ENCODE measurements at regions not wholly inside any gene's neighbourhood (a gene's known extent, or its start where the extent isn't known, plus 50 kb on each side); places are given as distances from the start of the nearest gene placed in this dataset.

DNA sequence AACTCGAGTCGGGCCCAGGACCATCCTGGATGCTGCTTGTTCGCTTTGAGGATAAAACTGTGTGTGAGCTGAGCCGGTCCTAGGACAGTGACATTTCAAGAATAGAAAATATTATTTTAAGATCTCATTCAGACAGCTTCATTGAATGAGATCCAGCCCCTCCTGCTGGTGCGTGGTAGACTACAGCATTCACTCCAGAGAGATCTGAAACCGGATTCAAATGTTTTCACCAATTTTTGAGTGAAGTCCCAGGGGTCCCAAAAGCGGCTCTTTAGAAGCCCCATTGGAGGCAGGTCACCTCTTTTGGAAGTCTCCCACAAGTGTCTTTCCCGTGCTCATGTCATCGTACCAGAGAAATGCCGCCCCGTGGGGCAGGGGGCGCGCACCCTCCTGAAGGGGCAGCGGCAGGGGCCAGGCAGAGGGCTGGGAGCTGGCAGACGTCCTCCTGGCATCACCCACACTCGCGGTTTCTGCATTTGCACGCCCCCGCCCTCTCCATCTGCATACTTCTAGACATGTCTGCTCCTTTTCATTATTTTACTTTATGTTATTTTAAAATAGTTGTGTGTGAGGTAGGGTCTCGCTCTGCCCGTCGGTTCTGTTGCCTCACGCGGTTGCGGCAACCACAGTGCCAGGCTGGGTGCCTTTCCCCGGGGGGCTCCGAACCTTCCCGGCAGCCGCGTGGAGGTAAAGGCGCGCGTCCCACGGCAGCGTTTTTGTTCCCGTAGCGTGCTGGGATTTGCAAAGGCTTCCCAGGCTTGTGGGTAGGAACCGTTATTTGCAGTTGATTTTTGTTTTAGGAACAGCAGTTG, 52.3 kb upstream of the DPYSL4 start:
- no peak for DNase-seq (ENCODE audit: low read depth in 3 of 3, low spot score in 2 of 3)

DNA sequence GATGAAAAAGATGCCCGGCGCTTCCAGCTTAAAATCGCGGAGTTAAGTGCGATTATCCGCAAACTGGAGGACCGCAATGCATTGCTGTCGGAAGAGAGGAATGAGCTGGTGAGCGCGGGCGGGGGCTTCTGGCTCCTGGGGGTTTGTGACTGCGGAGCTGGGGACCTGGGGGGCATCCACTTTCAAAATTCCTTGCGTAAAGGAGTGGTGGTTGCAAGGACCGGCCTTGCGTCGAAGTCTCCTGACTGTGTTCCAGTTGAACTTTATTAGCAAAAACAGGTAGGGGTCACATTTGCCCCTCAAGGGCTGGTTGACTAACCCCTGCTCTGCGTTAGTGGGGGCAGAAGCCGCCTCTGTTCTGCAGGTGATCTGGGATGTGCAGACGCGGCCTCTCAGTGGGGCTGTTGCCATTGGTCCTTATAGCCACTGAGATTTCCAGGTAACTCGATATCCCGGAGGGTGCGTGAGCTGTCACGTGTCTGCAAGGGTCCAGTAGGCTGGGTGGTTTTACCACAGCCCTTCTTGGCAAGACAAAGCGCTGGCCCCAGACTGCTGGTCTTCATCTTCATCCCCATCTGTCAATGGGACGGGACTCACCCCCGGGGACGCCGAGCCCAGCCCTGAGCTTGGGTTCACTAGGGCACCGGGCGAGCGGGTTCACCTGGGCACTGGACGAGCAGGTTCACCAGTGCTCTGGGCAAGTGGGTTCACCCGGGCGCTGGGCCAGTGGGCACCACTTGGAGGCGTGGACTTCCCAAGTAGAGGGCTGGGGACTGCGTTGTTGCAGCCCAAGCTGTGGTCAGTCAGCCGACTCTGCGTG, 51.5 kb upstream of the DPYSL4 start:
- DNase-seq (ENCODE audit: low read depth in 3 of 3, low spot score in 2 of 3): no peak

DNA sequence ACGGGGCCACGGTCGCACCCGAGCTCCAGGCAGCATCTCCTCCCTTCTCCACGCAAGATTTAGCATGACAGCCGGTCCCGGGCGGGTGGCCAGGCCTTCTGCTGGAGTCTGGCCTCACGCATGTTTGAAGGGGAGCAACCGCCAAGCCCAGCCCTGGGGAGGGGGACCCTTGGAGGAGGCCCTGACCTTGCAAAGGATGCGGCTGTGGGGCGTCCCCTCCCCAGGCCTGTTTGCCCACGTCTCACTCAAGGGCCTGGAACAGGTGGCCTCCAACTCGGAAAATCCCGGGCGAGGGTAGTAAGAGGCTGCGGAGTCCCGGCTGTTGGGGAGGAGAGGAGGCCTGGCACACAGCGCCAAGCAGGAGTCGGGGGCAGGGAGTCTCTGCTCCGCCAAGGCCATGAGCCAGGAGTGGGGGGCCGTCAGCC, 50.6 kb upstream of the DPYSL4 start:
- no peak for DNase-seq (ENCODE audit: low read depth in 3 of 3, low spot score in 2 of 3)

DNA sequence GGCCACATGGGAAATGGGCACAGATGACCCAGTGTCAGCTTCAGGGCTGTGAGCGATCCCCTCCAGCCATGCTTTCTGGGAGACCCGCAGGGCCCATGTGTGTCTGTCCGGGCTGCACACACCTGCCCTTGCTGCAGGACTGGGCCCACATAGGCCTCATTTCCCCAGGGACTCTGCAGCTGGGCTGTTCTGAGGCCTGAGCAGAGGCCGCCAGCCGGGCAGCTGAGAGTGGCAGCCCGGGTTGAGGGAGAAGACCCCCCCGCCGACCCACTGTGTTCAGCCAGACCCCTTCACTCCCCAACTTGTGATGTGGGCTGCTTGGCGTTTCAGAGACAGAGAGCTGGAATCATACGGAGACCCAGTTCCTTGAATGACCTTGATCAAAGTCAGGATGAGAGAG, 50.1 kb upstream of the DPYSL4 start:
- DNase-seq (ENCODE audit: low read depth in 3 of 3, low spot score in 2 of 3): no peak
